A673 (cell line): ENCODE measurements at regions not wholly inside any gene's neighbourhood (a gene's known extent, or its start where the extent isn't known, plus 50 kb on each side); places are given as distances from the start of the nearest gene placed in this dataset.

Experiments
- BruUV-seq: library from RNA; stranded (reverse); fragments of 400-500 nt; replicated peaks from 2 replicates; lab custom pipeline; 2021; lab: Mats Ljungman, UMichigan
- CTCF ChIA-PET: fragments of 300-600 bp; sonication (Branson Sonifier 250); formaldehyde crosslinking; loops from one replicate; lab custom pipeline; 2022; ENCODE audit warnings: antibody characterized with exemption; lab: Charles Lee
- POLR2A ChIA-PET: fragments of 300-600 bp; sonication (Branson Sonifier 250); formaldehyde crosslinking; loops from one replicate; lab custom pipeline; 2022; ENCODE audit warnings: antibody characterized with exemption; ENCODE audit not compliant: low non-redundant PET; lab: Charles Lee
- DNase-seq: peaks from one replicate; pipeline ENCODE4 v3.0.0-alpha.2; 2015; ENCODE audit warnings: low spot score
- H3K27ac ChIP-seq: fragments of 200-600 bp; sonication (generic); 2 replicates; pipeline ENCODE4 v1.5.1; 2016; ENCODE audit warnings: mixed run types, low read depth, mild to moderate bottlenecking, mixed read lengths, antibody characterized with exemption, low read length; ENCODE audit not compliant: poor library complexity, severe bottlenecking
- H3K27me3 ChIP-seq: fragments of 200-600 bp; sonication (generic); replicated peaks from 2 replicates; pipeline ENCODE4 v1.6.1; 2017; ENCODE audit warnings: mixed run types, low read depth, mild to moderate bottlenecking, mixed read lengths, antibody characterized with exemption, low read length; ENCODE audit not compliant: insufficient read depth, poor library complexity
- H3K36me3 ChIP-seq: fragments of 200-600 bp; sonication (generic); 2 replicates; pipeline ENCODE4 v1.6.1; 2016; ENCODE audit warnings: mixed run types, mild to moderate bottlenecking, mixed read lengths, antibody characterized with exemption, low read length; ENCODE audit not compliant: insufficient read depth, poor library complexity, severe bottlenecking
- H3K4me1 ChIP-seq: fragments of 200-600 bp; sonication (generic); 2 replicates; pipeline ENCODE4 v1.6.1; 2017; ENCODE audit warnings: mixed run types, mild to moderate bottlenecking, mixed read lengths, antibody characterized with exemption, low read length; ENCODE audit not compliant: insufficient read depth, poor library complexity, severe bottlenecking
- H3K4me3 ChIP-seq: fragments of 200-600 bp; sonication (generic); 2 replicates; pipeline ENCODE4 v1.5.1; 2016; ENCODE audit warnings: low read depth, mixed run types, mild to moderate bottlenecking, mixed read lengths, low read length; ENCODE audit not compliant: poor library complexity, severe bottlenecking
- H3K9me3 ChIP-seq: fragments of 200-600 bp; sonication (generic); 2 replicates; pipeline ENCODE4 v1.6.1; 2016; ENCODE audit warnings: mixed run types, low read depth, mild to moderate bottlenecking, mixed read lengths, antibody characterized with exemption, low read length; ENCODE audit not compliant: poor library complexity, severe bottlenecking
- CTCF ChIP-seq: fragments of 300-800, 200-600 bp; sonication (generic); conservative IDR thresholded peaks from 2 replicates; pipeline ENCODE4 v1.5.1; 2017; ENCODE audit warnings: low read depth, mild to moderate bottlenecking, antibody characterized with exemption, low read length, moderate library complexity, mixed read lengths
- EZH2 ChIP-seq: fragments of 200-600 bp; sonication (generic); IDR thresholded peaks from 2 replicates; pipeline ENCODE4 v1.6.1; 2017; ENCODE audit warnings: borderline replicate concordance, low read depth, mild to moderate bottlenecking, mixed read lengths, antibody characterized with exemption, low read length; ENCODE audit not compliant: poor library complexity, severe bottlenecking
- intact Hi-C: fragments of 100-400 bp; cut with micrococcal nuclease; formaldehyde crosslinking; loops from one replicate; pipeline ENCODE4 v1.10.0; 2022; ENCODE audit not compliant: unreplicated experiment

- H3K27me3 ChIP-seq: no peaks in the 10 kb centered on the region
- H3K36me3 ChIP-seq: no peaks in the 10 kb centered on the region
- no peak for TF ChIP-seq EZH2
- TF ChIP-seq CTCF: no peak
- peak; percentile 40 for DNase-seq
- peaks cover 16% of the 10 kb centered on the region for H3K4me1 ChIP-seq
- ChIA-PET POLR2A (no interaction called here), CTCF (no interaction called here)
- no TSS peak for BruUV-seq
- H3K4me3 ChIP-seq: no peak overlapping the region
- H3K9me3 ChIP-seq: no peaks in the 10 kb centered on the region
- intact Hi-C loops: no loop called here
- peak overlapping the region; percentile 49 for H3K27ac ChIP-seq
Measured at GRCh38 chr3:193830791-193831191, 237.8 kb downstream of the OPA1 start.

- CTCF ChIA-PET: no interaction called here
- no peaks in the 10 kb centered on the region for H3K27me3 ChIP-seq
- H3K9me3 ChIP-seq: no peaks in the 10 kb centered on the region
- H3K36me3 ChIP-seq: no peaks in the 10 kb centered on the region
- H3K27ac ChIP-seq: peak overlapping the region; percentile 49
- no peak overlapping the region for H3K4me3 ChIP-seq
- BruUV-seq: no TSS peak
- intact Hi-C loops: no loop called here
- POLR2A ChIA-PET: no interaction called here
- peaks cover 7% of the 10 kb centered on the region for H3K4me1 ChIP-seq
- DNase-seq: no peak
- TF ChIP-seq CTCF (no peak), EZH2 (no peak)
Measured at GRCh38 chr3:193831495-193832455, 238.8 kb downstream of the OPA1 start.

GRCh38 chr3:193832833-193833413 is 239.9 kb downstream of the OPA1 start:
- TF ChIP-seq CTCF: no peak
- Histone ChIP-seq H3K4me3 (no peak overlapping the region), H3K36me3 (no peaks in the 10 kb centered on the region), H3K4me1 (no peaks in the 10 kb centered on the region), H3K9me3 (no peaks in the 10 kb centered on the region), H3K27me3 (no peaks in the 10 kb centered on the region), H3K27ac (no peak overlapping the region)
- intact Hi-C loops: no loop called here
- ChIA-PET CTCF (no interaction called here), POLR2A (no interaction called here)
- no peak for DNase-seq
- no TSS peak for BruUV-seq
